Body of pancreas (tissue), 4 donors: ENCODE measurements at regions not wholly inside any gene's neighbourhood (a gene's known extent, or its start where the extent isn't known, plus 50 kb on each side); places are given as distances from the start of the nearest gene placed in this dataset.
"Not testable (repeated sequence)": the region's sequence is repeated elsewhere in the genome, so short reads cannot be mapped to it uniquely, and the experiment has no call there.

Experiments used
- ATAC-seq: fragments of 150-250 bp; one replicate; pipeline ENCODE4 v1.9.1; 2016
- DNase-seq, 4 donors: peaks; one replicate each; pipeline ENCODE4 v3.0.0-alpha.2; 2019
- H3K27ac ChIP-seq, 4 donors: fragments of 200-600 bp; sonication (generic); 1 replicate in 3 of 4; 2 replicates in 1 of 4; pipeline versions ENCODE4 v1.5.1 to v1.6.1; 2016 to 2019; ENCODE audit warnings: mild to moderate bottlenecking in 1 of 4, mixed read lengths in 1 of 4, moderate library complexity in 1 of 4
- H3K27me3 ChIP-seq, 2 donors: fragments of 200-600 bp; sonication (generic); one replicate each; pipeline ENCODE4 v1.6.0; 2016; ENCODE audit warnings: mild to moderate bottlenecking in 1 of 2
- H3K36me3 ChIP-seq, 2 donors: fragments of 200-600 bp; sonication (generic); replicated peaks in 1 of 2; 2 replicates each; pipeline ENCODE4 v1.5.1; 2016; ENCODE audit warnings: low read depth in 2 of 2; ENCODE audit not compliant: insufficient read depth in 1 of 2
- H3K4me1 ChIP-seq: fragments of 200-600 bp; sonication (generic); one replicate; pipeline ENCODE4 v1.6.0; 2016
- H3K4me3 ChIP-seq, 2 donors: fragments of 200-600 bp; sonication (generic); 1 replicate in 1 of 2; 2 replicates in 1 of 2; pipeline ENCODE4 v1.5.1; 2016 to 2019
- H3K9me3 ChIP-seq, 3 donors: fragments of 200-600 bp; sonication (generic); 1 replicate in 2 of 3; 2 replicates in 1 of 3; pipeline ENCODE4 v1.5.1; 2016
- WGBS, 2 donors: methylation state at CpG; one replicate each; pipeline ENCODE4 v1.1.5; 2017; 5-methylcytosine and 5-hydroxymethylcytosine counted together
- intact Hi-C: fragments of 100-400 bp; cut with DNase I; formaldehyde crosslinking; loops from one replicate; pipeline ENCODE4 v1.15.1; 2023

DNA sequence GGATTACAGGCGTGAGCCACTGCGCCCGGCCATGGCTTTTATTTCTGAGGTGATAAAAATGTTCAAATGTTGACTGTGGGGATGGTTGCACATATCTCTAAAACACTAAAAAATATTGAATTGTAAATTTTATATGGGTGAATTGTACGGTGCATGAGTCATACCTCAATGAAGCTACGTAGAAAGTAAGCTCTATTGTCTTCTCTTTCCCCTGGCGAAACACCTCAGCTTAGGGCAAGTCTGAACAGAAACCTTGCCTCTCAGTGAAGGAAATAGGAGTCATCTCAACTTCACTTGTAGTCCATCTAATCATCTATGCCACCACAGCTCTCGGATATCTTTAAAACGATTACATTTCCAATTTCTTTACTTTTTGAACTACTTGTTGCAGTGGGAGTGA lies 238.2 kb downstream of the SPATA31A6 start:
- H3K9me3 ChIP-seq, H3K27me3 ChIP-seq, DNase-seq, intact Hi-C loops, ATAC-seq, H3K36me3 ChIP-seq, H3K27ac ChIP-seq, H3K4me3 ChIP-seq, H3K4me1 ChIP-seq: not testable (repeated sequence)
- 78 to 89% methylated on average over 5 to 8 of the region's 8 CpGs for WGBS, 2 donors

DNA sequence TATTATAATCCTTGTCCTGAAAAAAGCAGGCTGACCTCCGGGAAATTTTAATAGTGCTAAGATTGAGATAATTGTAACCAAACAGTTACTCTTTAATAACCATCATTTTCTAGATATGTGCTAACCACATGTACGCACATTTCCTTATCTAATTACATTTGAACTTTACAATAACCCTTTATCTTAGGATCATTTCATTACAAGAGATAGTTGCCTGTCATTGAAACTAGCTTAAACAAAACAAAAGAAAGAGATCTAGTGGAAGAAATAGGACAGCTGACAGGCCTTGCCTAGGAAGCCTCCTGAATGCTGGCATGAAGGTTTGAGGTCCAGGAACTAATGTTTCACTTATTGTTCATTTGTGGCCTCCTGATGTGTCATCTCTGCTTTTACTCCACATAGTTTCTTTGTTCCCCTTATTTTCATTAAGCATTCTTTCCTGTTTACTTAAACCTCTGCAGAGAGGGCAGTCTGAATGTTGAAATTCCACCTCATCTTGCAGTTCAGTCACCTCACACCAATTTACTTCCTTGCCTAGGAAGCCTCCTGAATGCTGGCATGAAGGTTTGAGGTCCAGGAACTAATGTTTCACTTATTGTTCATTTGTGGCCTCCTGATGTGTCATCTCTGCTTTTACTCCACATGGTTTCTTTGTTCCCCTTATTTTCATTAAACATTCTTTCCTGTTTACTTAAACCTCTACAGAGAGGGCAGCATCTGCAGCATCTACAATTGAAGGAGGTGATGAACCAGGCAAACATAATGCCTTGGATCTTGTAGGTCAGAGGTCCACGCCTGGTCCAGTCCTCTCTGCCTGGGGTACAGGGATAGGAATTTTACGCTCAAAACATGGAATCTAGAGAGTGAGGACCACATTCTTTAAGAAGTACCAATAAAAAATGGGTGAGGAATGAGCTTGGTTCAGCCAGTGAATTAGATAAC lies 247.5 kb downstream of the SPATA31A6 start:
- H3K36me3 ChIP-seq, DNase-seq, H3K27ac ChIP-seq, ATAC-seq, H3K4me1 ChIP-seq, intact Hi-C loops, H3K4me3 ChIP-seq, H3K9me3 ChIP-seq, H3K27me3 ChIP-seq: not testable (repeated sequence)
- 51 to 59% methylated on average over 3 to 4 of the region's 4 CpGs for WGBS, 2 donors

DNA sequence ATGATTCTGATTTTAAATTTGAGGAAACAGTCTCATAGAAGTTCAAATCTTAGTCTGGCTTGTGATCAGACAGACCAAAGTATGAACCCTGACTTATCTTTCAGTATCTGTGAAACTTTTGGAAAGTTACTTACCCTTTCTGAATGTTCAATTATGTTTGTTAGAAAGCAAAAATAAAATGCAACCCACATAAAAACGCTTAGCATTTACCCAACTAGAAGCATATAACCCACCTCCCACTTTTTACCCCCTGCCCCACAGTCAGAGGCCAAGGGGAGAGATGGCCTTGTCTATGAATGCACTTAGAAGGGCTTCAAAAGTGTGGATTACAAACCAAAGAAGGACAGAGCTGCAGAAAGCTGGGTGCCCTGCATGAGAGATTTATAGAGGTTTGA lies 248.2 kb downstream of the SPATA31A6 start:
- DNase-seq, ATAC-seq, intact Hi-C loops, H3K36me3 ChIP-seq, H3K27me3 ChIP-seq, H3K4me1 ChIP-seq, H3K27ac ChIP-seq, H3K9me3 ChIP-seq, H3K4me3 ChIP-seq: not testable (repeated sequence)
- 50% methylated on average over 1 of the region's 1 CpG for WGBS, 2 donors

DNA sequence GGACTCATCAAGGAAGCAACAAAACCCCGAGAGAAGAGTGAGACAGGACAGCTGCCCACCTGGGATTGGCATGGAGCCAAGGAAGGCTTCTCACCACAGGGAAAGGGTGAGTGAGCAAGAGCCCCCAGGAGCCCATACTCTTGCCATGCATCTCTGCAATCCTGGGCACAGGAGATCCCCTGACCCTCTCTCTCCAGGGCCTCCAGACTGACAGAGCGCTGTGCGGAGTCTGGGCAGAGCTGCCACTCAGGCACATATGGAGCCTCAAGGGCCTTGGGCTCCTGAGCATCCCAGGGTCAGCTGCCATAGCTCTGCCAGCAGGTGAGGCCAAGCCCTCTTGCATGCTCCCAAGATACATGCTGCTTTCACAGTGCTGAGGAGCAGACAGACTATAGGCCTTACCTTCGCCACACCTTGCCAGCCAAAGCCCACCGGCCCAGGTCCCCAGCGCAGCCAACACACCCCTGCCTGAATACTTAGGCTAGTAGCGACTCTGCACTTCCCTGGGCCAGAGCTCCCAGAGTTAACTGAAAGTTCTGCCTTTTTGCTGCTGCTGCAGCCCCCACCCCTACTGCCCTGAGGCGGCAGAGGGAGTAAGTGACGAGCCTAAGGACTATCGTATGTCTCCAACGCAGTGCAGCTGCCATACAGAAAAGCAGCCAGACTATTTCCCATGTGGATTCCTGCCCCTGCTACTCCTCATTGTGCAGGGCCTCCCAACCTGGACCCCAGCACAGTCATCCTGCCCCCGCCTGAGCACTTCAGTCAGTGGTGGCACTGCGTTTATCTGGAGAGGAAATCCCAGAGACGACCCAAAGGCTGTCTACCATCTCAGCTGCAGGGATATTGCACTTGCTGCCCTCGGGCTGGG lies 251.6 kb downstream of the SPATA31A6 start:
- peak in 2 of 4 donors; percentile 8 to 13 for DNase-seq
- H3K27ac ChIP-seq, H3K4me1 ChIP-seq, H3K36me3 ChIP-seq, intact Hi-C loops, H3K9me3 ChIP-seq, H3K4me3 ChIP-seq, H3K27me3 ChIP-seq, ATAC-seq: not testable (repeated sequence)
- 62% methylated on average over 14 of the region's 15 CpGs; no CpG with 5 or more reads in 1 of the 2 donors for whole genome bisulfite sequencing, 2 donors

DNA sequence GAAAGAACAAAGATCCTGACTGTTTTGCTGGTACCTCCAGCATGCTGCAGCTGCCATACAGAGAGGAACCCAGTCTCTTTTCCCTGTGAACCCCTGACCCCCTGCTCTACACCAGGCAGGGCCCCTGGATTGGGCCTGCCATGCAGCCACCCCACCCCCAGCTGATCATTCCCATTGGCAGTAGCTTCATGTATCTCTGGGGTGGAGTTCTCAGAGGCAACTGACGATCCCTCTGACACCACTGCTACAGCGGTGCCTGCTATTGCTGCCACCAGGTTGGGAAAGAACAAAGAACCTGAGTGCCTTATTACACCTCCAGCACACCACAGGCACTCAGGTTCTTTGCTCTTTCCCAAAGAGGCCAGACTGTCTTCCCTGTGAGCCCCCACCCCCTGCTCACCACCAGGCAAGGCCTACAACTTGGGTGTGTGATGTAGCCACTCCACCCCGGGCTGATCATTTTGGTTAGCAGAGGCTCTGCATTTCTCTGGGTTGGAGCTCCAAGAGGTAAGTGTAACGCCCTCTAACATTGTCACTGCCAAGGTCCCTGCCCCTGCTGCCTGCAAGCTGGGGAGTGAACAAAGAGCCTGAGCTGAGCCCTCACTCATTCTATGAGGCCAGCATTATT lies 252.4 kb downstream of the SPATA31A6 start:
- H3K27me3 ChIP-seq, H3K4me3 ChIP-seq, DNase-seq, ATAC-seq, H3K36me3 ChIP-seq, intact Hi-C loops, H3K9me3 ChIP-seq, H3K27ac ChIP-seq, H3K4me1 ChIP-seq: not testable (repeated sequence)
- 59 to 86% methylated on average over 2 to 4 of the region's 4 CpGs for WGBS, 2 donors

DNA sequence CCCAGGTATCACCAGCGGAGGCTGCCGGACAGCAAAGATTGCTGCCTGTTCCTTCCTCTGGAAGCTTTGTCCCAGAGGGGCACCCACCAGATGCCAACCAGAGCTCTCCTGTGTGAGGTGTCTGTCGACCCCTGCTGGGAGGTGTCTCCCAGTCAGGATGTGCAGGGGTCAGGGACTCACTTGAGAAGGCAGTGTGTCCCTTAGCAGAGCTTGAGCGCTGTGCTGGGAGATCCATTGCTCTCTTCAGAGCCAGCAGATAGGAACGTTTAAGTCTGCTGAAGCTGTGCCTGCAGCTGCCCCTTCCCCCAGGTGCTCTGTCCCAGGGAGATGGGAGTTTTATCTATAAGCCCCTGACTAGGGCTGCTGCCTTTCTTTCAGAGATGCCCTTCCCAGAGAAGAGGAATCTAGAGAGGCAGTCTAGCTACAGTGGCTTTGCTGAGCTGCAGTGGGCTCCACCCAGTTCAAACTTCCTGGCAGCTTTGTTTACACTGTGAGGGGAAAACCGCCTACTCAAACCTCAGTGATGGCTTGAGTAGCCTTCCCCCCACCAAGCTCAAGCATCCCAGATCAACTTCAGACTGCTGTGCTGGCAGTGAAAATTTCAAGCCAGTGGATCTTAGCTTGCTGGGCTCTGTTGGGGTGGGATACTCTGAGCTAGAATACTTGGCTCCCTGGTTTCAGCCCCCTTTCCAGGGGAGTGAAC lies 253.7 kb downstream of the SPATA31A6 start:
- H3K27me3 ChIP-seq, H3K4me3 ChIP-seq, H3K36me3 ChIP-seq, H3K9me3 ChIP-seq, DNase-seq, ATAC-seq, H3K4me1 ChIP-seq, intact Hi-C loops, H3K27ac ChIP-seq: not testable (repeated sequence)
- 39% methylated on average over 4 of the region's 6 CpGs; no CpG with 5 or more reads in 1 of the 2 donors for WGBS, 2 donors

DNA sequence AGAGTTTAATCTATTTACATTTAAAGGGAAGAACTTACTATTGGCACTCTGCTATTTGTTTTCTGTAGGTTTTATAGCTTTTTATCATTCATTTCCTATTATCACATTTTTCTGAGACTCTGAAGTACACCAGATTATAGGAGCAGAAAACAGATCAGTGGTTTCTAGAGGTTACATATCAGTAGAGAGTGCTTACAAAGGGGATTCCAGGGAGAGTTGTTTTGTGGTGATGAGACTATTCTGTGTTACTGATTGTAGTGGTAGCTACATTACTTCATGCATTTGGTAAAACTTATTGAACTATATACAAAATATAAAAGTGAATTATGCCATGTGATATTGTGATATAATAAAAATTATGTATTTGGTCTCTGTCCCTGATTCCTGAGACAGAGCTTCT lies 259.2 kb downstream of the SPATA31A6 start:
- H3K9me3 ChIP-seq, H3K4me1 ChIP-seq, H3K27ac ChIP-seq, H3K36me3 ChIP-seq, DNase-seq, intact Hi-C loops, H3K4me3 ChIP-seq, H3K27me3 ChIP-seq, ATAC-seq: not testable (repeated sequence)

DNA sequence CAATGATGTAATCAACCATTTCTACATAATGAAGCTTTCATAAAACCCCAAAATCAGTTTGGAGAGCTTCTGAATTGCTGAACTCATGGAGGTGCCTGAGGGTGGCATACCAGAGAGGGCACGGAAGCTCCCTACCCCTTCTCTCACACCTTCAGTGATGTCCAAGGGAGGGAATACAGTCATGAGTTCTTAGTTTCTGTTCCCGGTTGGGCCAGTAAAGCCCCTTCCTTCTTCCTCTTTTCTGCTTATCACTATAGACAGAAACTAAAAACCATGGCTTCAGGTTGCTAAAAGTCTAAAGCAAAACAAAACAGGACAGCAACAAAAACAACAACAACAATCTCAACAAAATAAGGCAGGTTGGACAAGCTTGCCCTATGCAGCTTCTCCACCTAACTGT lies 260.0 kb downstream of the SPATA31A6 start:
- H3K4me3 ChIP-seq, DNase-seq, H3K36me3 ChIP-seq, H3K27ac ChIP-seq, H3K9me3 ChIP-seq, H3K4me1 ChIP-seq, ATAC-seq, intact Hi-C loops, H3K27me3 ChIP-seq: not testable (repeated sequence)
- WGBS, 2 donors = 30 to 40% methylated on average over 2 of the region's 2 CpGs

DNA sequence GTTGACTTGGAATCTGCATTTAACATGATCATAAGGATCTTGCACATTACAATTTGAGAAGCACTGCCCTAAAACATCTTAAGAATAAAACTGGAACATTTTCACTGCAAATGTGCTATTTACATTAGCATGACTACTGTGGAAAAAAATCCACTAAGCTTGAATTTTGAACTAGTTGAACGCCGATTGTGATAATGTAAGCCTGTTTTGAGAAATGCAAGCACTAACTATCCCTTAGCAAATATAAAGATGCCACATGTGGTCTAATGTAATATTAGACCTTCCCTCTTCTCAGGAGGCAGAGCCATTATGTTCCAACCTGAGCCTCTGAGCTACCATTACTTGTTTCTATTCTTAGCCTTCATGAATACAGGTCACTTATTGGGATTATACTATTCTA lies 278.0 kb downstream of the SPATA31A6 start:
- intact Hi-C loops, H3K4me3 ChIP-seq, H3K27me3 ChIP-seq, DNase-seq, H3K4me1 ChIP-seq, H3K36me3 ChIP-seq, H3K27ac ChIP-seq, H3K9me3 ChIP-seq, ATAC-seq: not testable (repeated sequence)
- 50 to 57% methylated on average over 2 of the region's 2 CpGs for WGBS, 2 donors

DNA sequence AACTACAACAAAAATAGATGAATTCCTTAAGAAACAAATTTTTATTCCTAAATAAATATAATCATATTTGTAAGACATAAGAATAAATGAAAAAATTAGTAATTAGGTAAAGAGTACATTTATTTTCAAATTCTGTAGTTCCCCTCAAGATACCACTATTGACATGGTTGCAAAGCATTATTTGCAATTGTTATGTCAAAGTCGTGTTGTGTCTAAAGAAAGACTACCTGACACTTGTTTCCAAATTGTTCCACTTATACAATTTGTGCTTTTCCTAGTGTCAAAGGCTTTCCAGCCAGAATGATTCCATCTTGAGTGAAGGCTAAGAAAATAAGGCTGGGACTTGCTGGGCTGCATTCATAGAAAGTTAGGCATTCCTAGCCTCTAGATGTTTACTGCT lies 278.4 kb downstream of the SPATA31A6 start:
- ATAC-seq, intact Hi-C loops, H3K4me3 ChIP-seq, H3K9me3 ChIP-seq, DNase-seq, H3K36me3 ChIP-seq, H3K4me1 ChIP-seq, H3K27me3 ChIP-seq, H3K27ac ChIP-seq: not testable (repeated sequence)
- WGBS, 2 donors = 35 to 42% methylated on average over 1 of the region's 1 CpG

DNA sequence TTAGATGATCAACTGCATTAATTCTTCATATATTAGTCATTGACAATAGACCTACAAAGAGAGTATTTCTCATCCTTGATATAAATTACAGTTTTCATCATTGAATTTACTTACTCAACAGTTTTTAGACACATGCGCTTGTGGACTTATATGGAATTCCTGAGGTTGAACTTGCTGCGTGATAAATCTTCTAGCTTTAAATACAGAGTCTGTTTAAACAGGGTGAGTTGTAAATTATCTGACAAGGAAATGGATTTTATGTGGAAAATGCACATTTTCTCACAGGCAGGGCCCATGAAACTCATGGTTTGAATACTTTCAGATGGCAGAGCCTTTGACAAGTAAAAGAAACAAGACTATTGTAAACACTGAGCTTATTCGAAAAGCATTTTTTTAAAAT lies 280.5 kb downstream of the SPATA31A6 start:
- H3K4me3 ChIP-seq, DNase-seq, H3K4me1 ChIP-seq, H3K27me3 ChIP-seq, H3K9me3 ChIP-seq, H3K27ac ChIP-seq, H3K36me3 ChIP-seq, ATAC-seq, intact Hi-C loops: not testable (repeated sequence)
- WGBS, 2 donors = 56% methylated on average over 3 of the region's 3 CpGs
